Astrocyte (in vitro differentiated cells and primary cell): ENCODE measurements at regions not wholly inside any gene's neighbourhood (a gene's known extent, or its start where the extent isn't known, plus 50 kb on each side); places are given as distances from the start of the nearest gene placed in this dataset.

Experiments used
- DNase-seq: peaks from one replicate; pipeline ENCODE4 v3.0.0-alpha.2; 2010; ENCODE audit warnings: low read depth
- FAIRE-seq: peaks from 2 replicates; lab custom pipeline; 2011; peaks lifted over from hg19 to GRCh38; lab: Jason Lieb, UNC
- H2AFZ ChIP-seq: 2 replicates; pipeline ENCODE4 v1.6.0; 2012; ENCODE audit warnings: low read depth, low read length, inconsistent platforms
- H3K27ac ChIP-seq: 2 replicates; pipeline ENCODE4 v1.5.1; 2011; ENCODE audit warnings: low read depth, low read length, inconsistent platforms
- H3K27me3 ChIP-seq: 2 replicates; pipeline ENCODE4 v1.6.0; 2011; ENCODE audit warnings: low read length, inconsistent platforms; ENCODE audit not compliant: insufficient read depth
- H3K36me3 ChIP-seq: 2 replicates; pipeline ENCODE4 v1.5.1; 2011; ENCODE audit warnings: low read length, inconsistent platforms; ENCODE audit not compliant: insufficient read depth
- H3K4me1 ChIP-seq: 2 replicates; pipeline ENCODE4 v1.5.1; 2011; ENCODE audit warnings: low read length, inconsistent platforms; ENCODE audit not compliant: insufficient read depth
- H3K4me2 ChIP-seq: 2 replicates; pipeline ENCODE4 v1.6.0; 2012; ENCODE audit warnings: low read length, inconsistent platforms
- H3K4me3 ChIP-seq: 2 replicates; pipeline ENCODE4 v1.5.1; 2011; ENCODE audit warnings: low read depth, mild to moderate bottlenecking, low read length, inconsistent platforms; ENCODE audit not compliant: insufficient read depth
- H3K79me2 ChIP-seq: 2 replicates; pipeline ENCODE4 v1.6.0; 2012; ENCODE audit warnings: mild to moderate bottlenecking, low read length, inconsistent platforms; ENCODE audit not compliant: insufficient read depth
- H3K9ac ChIP-seq: 2 replicates; pipeline ENCODE4 v1.6.0; 2012; ENCODE audit warnings: mild to moderate bottlenecking, low read length, inconsistent platforms
- H3K9me3 ChIP-seq: 2 replicates; pipeline ENCODE4 v1.5.1; 2012; ENCODE audit warnings: low read depth, mild to moderate bottlenecking, low read length, inconsistent platforms; ENCODE audit not compliant: insufficient read depth
- H4K20me1 ChIP-seq: 2 replicates; pipeline ENCODE4 v1.6.0; 2012; ENCODE audit warnings: low read length, inconsistent platforms; ENCODE audit not compliant: insufficient read depth
- H3K27ac Mint-ChIP-seq: one replicate; pipeline ENCODE4 v1.8.0; 2021; ENCODE audit warnings: mild to moderate bottlenecking, mixed read lengths; ENCODE audit not compliant: unreplicated experiment
- H3K27me3 Mint-ChIP-seq: one replicate; pipeline ENCODE4 v1.8.0; 2021; ENCODE audit warnings: low read depth, mixed read lengths; ENCODE audit not compliant: unreplicated experiment
- H3K36me3 Mint-ChIP-seq: one replicate; pipeline ENCODE4 v1.8.0; 2021; ENCODE audit warnings: low read depth, mixed read lengths; ENCODE audit not compliant: unreplicated experiment
- H3K4me1 Mint-ChIP-seq: one replicate; pipeline ENCODE4 v1.8.0; 2021; ENCODE audit warnings: low read depth, mixed read lengths; ENCODE audit not compliant: unreplicated experiment
- H3K4me3 Mint-ChIP-seq: one replicate; pipeline ENCODE4 v1.8.0; 2021; ENCODE audit warnings: mild to moderate bottlenecking, moderate library complexity, mixed read lengths; ENCODE audit not compliant: unreplicated experiment
- H3K9me3 Mint-ChIP-seq: one replicate; pipeline ENCODE4 v1.8.0; 2021; ENCODE audit warnings: mild to moderate bottlenecking, mixed read lengths; ENCODE audit not compliant: unreplicated experiment
- CTCF ChIP-seq: IDR thresholded peaks from 2 replicates; pipeline ENCODE4 v1.5.1; 2011; ENCODE audit warnings: low read depth, mild to moderate bottlenecking, inconsistent platforms, low read length, moderate library complexity; ENCODE audit not compliant: insufficient read depth
- EZH2 ChIP-seq: IDR thresholded peaks from 2 replicates; pipeline ENCODE4 v1.6.1; 2012; ENCODE audit warnings: mild to moderate bottlenecking, low read length, inconsistent platforms; ENCODE audit not compliant: insufficient read depth

DNA sequence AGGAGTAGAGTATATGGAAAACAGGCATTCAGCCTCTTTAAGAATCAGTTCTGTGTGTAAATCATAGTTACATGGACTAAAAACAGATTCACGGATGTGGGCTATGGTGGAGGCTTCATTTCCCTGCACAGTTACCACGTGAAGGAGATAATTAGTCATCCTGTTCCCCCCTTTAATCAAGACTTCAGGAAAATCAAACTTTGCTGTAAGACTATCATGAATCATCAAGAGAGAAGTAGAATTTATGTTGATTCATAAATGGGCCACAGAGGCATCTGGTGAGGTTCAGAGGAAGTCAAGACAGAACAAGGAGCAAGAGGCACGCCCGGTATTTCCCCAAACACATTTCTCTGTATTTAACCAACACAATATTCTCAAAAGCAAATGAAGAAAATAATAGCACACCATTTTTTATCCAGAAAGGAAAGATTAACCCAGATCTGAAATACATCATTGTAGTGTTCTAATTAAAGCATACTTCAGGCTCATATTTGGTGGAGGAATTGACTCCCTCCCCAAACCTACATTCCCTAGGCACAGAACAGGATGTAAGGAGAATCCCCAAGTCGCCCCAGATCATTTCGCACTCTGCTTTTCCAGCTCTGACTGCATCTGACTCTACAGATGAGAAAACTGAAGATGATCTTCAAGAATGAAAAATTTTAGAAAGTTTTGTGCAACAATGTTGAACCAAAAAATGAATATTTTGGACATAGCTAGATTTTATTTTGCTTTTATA lies 175.8 kb upstream of the GAS1 start:
- FAIRE-seq (peak; percentile 88), DNase-seq (peak; percentile 71)
- Histone ChIP-seq H3K79me2 (no peaks in the 10 kb centered on the region), H3K27ac (no peak overlapping the region), H3K4me3 (no peak overlapping the region), H3K9me3 (no peaks in the 10 kb centered on the region), H3K36me3 (no peaks in the 10 kb centered on the region), H3K4me2 (peak overlapping the region; percentile 27), H2AFZ (no peak overlapping the region), H4K20me1 (no peaks in the 10 kb centered on the region), H3K27me3 (no peaks in the 10 kb centered on the region), H3K4me1 (peaks cover 5% of the 10 kb centered on the region), H3K9ac (no peak overlapping the region)
- no peaks in the 10 kb centered on the region for H3K36me3 Mint-ChIP-seq
- H3K27me3 Mint-ChIP-seq, result no peaks in the 10 kb centered on the region
- no peak overlapping the region for H3K4me3 Mint-ChIP-seq
- H3K4me1 Mint-ChIP-seq, result peaks cover 5% of the 10 kb centered on the region
- H3K27ac Mint-ChIP-seq, result no peak overlapping the region
- TF ChIP-seq CTCF, result no peak
- no peak for TF ChIP-seq EZH2
- H3K9me3 Mint-ChIP-seq, result no peaks in the 10 kb centered on the region

- TF ChIP-seq EZH2 (no peak), CTCF (no peak)
- H3K4me1 Mint-ChIP-seq, result peaks cover 5% of the 10 kb centered on the region
- H3K36me3 ChIP-seq, result no peaks in the 10 kb centered on the region
- H3K79me2 ChIP-seq, result no peaks in the 10 kb centered on the region
- no peak overlapping the region for H3K27ac Mint-ChIP-seq
- H3K4me1 ChIP-seq, result peaks cover 5% of the 10 kb centered on the region
- no peaks in the 10 kb centered on the region for H3K27me3 ChIP-seq
- H2AFZ ChIP-seq, result no peak overlapping the region
- no peaks in the 10 kb centered on the region for H3K27me3 Mint-ChIP-seq
- H3K4me2 ChIP-seq, result no peak overlapping the region
- no peaks in the 10 kb centered on the region for H4K20me1 ChIP-seq
- no peak overlapping the region for H3K4me3 ChIP-seq
- no peaks in the 10 kb centered on the region for H3K9me3 ChIP-seq
- DNase-seq, result no peak
- no peak overlapping the region for H3K4me3 Mint-ChIP-seq
- no peaks in the 10 kb centered on the region for H3K36me3 Mint-ChIP-seq
- no peak for FAIRE-seq
- H3K27ac ChIP-seq, result no peak overlapping the region
- H3K9me3 Mint-ChIP-seq, result no peaks in the 10 kb centered on the region
- no peak overlapping the region for H3K9ac ChIP-seq
Measured at GRCh38 chr9:87123830-87124229, 176.5 kb upstream of the GAS1 start.

- Mint-ChIP-seq H3K4me1 (peaks cover 5% of the 10 kb centered on the region), H3K27me3 (no peaks in the 10 kb centered on the region), H3K36me3 (no peaks in the 10 kb centered on the region), H3K9me3 (no peaks in the 10 kb centered on the region), H3K4me3 (no peak overlapping the region), H3K27ac (no peak overlapping the region)
- Histone ChIP-seq H3K4me2 (no peak overlapping the region), H3K27ac (no peak overlapping the region), H3K27me3 (no peaks in the 10 kb centered on the region), H3K79me2 (no peaks in the 10 kb centered on the region), H3K4me1 (no peaks in the 10 kb centered on the region), H2AFZ (no peak overlapping the region), H4K20me1 (no peaks in the 10 kb centered on the region), H3K36me3 (no peaks in the 10 kb centered on the region), H3K9me3 (no peaks in the 10 kb centered on the region), H3K9ac (no peak overlapping the region), H3K4me3 (no peak overlapping the region)
- TF ChIP-seq EZH2, result no peak
- TF ChIP-seq CTCF, result no peak
- FAIRE-seq (no peak), DNase-seq (no peak)
Measured at GRCh38 chr9:87125819-87126218, 178.5 kb upstream of the GAS1 start.
